GM18498 (cell line): ENCODE measurements at regions not wholly inside any gene's neighbourhood (a gene's known extent, or its start where the extent isn't known, plus 50 kb on each side); places are given as distances from the start of the nearest gene placed in this dataset.
"Not testable (repeated sequence)": the region's sequence is repeated elsewhere in the genome, so short reads cannot be mapped to it uniquely, and the experiment has no call there.

Source experiments
- ATAC-seq: cut with Tn5 transposase; IDR thresholded peaks from one replicate; pipeline ENCODE4 v1.9.1; 2021; ENCODE audit warnings: mild to moderate bottlenecking, moderate library complexity; ENCODE audit not compliant: unreplicated experiment

DNA sequence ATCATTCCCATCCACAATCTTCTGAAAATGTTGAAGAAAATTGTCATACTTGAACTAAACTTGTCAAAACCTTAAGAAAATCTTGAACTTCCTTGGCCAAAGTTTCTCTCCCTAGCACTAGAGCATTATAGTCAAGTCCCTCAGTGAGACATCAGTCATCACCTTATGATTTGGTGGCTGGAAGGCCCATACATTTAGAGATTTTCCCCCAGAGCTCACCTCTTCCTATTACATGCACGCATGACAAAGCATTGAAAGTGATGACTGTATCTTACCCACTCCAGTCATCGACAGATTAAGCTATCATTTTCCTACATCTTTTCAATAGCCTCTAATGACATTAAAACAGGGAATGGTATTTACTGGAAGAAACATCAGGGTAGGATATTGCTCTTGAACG lies 948.8 kb downstream of the TMEM121 start:
- ATAC-seq: not testable (repeated sequence)

DNA sequence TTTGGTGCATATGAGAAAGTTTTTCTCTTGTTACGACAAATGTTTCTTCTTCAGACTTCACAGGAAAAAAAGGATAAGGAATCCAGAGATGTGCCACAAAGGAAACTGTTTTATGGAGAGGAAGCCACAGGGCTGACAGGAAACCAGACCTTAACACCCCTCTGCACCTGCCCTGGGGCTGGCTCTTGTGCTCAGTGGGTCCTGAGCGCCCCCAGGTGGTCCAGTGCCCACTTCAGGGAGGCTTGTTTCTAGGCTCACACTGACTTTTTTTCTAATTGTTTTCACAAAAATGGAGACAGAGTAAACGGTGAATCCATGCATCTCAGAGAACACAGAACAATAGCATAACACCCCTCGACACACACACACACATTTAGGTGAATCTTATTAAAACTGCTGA lies 951.2 kb downstream of the TMEM121 start:
- ATAC-seq: not testable (repeated sequence)

DNA sequence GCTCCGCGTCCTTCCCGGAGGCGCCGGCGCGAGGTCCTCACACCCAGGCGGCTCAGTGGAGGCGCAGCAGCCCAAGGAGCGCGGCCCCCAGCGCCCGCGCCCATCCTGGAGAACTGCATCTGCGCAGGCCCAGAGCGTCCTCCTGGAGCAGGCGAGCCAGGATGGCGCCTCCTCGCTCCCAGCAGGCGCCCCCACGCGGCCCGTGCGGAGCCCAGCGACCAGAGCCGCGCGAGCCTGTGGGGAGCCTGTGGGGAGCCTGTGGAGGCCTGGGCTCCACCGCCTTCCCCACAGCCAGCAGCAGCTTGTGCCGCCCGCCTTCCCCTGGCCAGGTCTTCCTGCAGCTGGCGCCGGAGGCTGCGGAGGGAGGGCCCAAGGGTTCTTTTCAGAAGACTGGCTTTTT lies 953.9 kb downstream of the TMEM121 start:
- not testable (repeated sequence) for ATAC-seq

GRCh38 chr14:106482213-106482612 lies 955.8 kb downstream of the TMEM121 start:
- not testable (repeated sequence) for ATAC-seq

DNA sequence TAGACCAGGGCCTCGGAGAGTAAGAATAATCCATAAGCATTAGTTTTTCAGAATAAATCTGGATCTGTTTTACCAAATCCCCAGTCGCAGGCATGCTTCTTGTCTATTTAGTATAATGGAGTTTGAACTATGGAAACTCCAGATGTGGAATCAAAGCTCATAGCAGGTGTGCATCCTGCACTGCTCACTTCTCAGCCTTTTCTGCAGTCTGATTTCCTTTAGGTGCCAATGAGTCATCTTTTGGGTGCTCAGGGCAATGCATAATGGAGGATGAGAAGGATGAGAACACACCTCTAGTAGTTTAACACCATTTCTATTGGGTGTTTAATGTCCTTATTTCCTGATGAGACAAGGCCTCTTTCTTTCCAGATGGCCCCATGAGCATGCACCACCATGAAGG lies 961.2 kb downstream of the TMEM121 start:
- ATAC-seq: no peak

DNA sequence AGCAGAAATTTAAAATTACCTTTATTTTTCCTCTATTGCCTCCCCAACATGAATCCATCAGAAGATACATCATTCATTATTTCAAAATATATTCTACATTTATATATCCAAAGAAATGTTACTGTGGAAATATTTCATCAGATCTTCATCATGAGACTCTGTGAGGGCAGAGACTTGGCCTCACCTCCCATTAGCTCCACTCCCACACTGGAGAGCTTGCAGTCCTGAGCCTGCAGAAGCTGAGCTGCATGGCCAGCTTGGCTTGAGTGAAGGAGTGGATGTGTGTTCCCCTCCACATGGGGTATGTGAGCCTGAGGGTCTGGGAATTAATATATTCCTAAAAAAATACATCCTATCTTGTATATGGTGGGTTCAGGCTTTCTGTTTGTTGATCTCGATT lies 961.9 kb downstream of the TMEM121 start:
- ATAC-seq: no peak

GRCh38 chr14:106489112-106489881 lies 962.9 kb downstream of the TMEM121 start:
- no peak for ATAC-seq

- no peak for ATAC-seq
These were observed 964.1 kb downstream of the TMEM121 start for GRCh38 chr14:106490442-106490841.

DNA sequence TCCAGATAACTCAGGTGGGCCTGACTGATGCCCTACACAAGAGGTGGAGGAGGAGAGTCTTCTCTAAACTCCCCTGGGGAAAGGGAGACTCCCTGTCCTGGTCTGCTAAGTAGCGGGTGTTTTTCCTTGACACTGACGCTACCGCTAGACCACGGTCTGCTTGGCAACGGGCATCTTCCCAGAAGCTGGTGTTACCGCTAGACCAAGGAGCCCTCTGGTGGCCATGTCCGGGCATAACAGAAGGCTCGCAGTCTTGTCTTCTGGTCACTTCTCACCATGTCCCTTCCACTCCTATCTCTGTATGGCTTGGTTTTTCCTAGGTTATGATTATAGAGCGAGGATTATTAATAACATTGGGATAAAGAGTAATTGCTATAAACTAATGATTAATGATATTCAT lies 965.5 kb downstream of the TMEM121 start:
- no peak for ATAC-seq

DNA sequence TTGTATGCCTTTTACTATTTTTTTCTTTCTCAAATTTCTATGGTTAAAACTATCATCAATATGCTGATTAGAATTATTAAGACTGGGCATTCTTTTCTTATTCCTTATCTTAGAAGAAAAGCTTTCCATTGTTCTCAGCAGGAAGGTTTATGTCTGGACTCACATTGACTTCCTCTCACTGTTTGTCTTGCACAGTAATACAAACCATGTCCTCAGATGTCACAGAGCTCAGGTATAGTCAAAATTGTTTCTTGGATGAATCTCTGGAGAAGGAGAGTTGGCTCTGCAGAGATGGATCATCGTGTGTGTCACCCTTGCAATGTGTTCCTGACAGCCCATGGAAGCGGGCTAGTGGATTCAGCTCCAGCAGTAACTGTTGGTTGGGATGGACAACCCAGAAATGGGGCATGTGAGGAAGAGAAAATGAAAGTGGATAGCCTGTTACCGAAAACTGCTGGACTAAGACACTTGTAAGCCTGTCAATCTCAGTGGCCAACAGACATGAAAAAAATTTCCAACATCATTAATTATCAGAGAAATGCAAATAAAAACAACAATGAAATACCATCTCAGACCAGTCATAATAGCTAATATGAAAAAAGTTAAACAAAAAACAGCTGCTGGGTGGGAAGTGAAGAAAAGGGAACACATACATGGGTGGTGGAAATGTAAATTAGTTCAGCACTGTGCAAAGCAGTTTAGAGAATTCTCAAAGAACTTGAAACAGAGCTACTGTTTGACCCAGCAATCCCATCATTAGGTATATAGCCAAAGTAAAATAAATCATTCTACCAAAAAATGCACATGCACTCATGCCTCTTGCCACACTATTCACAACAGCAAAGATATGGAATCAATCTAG lies 967.8 kb downstream of the TMEM121 start:
- no peak for ATAC-seq

DNA sequence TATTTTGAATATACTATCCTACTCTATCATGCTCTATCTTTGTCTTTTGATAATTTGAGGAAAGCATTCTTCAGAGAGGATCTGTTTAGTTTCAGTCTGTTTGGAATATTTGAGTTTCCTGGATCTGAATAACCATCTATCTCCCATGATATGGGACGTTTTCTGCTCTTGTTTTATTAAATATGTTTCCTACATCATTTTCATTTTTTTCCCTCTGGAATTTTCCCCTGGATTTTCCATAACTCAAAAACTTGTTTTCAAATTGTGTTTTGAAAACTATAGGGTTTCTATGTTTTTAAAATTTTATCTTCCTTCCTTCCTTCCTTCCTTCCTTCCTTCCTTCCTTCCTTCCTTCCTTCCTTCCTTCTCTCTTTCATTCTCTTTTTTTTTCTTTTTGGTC lies 974.2 kb downstream of the TMEM121 start:
- no peak for ATAC-seq

DNA sequence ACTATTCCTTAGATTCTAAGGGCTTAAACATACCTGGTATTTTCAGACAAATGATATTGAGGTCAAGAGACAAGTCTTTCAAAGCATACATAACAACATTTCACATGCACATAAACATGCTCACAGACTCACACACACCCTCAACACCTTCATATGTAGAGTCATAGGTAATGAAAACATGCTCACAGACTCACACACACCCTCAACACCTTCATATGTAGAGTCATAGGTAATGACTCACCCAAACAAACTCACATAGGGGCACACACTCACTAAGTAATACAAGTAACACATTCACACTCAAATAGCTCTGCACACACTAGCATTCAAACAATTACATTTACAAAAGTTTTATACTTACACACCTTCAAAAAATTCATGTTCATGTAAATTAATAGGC lies 975.5 kb downstream of the TMEM121 start:
- ATAC-seq: no peak

DNA sequence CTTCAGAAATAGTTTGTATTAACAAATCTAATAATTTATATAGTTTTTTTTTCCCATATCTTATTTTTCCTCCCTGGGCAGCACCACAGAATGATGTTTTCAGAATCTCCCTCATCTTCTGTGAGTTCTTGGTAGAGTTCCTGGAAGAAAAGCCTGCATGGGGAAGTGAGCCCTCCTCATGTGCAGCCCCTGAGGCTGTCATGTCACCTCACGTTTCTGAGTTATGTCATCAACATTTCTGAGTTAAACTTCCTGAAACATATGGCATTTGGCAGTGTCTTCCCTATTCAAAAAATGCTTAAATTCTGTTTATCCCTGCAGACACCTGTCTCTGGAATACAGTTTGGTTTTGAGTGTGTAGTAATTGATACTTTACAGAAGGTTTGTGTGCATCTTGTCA lies 979.0 kb downstream of the TMEM121 start:
- ATAC-seq: no peak

DNA sequence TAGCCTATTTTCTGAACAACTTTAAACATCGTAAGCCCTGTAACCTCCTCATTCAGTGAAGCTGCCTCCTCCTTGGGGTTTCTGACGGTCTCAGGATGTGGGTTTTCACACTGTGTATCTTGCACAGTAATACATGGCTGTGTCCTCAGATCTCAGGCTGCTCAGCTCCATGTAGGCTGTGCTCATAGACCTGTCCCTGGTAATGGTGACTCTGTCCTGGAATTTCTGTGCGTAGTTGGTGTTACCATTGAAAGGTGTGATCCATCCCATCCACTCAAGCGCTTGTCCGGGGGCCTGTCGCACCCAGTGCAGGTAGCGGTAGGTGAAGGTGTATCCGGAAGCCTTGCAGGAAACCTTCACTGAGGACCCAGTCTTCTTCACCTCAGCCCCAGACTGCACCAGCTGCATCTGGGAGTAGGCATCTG lies 980.5 kb downstream of the TMEM121 start:
- no peak for ATAC-seq

- ATAC-seq: no peak
These were observed 981.0 kb downstream of the TMEM121 start for GRCh38 chr14:106507354-106507753.

- no peak for ATAC-seq
These were observed 981.8 kb downstream of the TMEM121 start for GRCh38 chr14:106508216-106508615.

- ATAC-seq: no peak
These were observed 982.8 kb downstream of the TMEM121 start for GRCh38 chr14:106509176-106509575.

DNA sequence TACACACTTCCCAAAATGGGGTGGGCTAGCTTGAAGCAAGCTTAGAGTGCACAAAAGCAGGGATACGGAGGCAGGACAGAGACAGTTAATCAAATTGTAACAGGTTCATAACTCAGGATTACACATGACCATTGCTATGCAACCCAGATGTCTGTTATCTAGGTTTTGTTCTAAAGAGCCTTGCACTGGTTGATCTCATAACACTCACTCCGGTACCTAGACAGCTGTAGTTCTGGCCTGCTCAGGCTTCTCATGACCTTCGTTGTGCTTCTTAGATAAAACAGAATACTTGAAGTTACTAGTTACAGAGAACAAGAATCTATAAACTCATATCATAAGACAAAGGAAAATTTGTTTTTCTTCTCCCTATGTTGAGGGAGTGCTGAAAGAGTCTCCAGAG lies 983.4 kb downstream of the TMEM121 start:
- ATAC-seq: no peak

DNA sequence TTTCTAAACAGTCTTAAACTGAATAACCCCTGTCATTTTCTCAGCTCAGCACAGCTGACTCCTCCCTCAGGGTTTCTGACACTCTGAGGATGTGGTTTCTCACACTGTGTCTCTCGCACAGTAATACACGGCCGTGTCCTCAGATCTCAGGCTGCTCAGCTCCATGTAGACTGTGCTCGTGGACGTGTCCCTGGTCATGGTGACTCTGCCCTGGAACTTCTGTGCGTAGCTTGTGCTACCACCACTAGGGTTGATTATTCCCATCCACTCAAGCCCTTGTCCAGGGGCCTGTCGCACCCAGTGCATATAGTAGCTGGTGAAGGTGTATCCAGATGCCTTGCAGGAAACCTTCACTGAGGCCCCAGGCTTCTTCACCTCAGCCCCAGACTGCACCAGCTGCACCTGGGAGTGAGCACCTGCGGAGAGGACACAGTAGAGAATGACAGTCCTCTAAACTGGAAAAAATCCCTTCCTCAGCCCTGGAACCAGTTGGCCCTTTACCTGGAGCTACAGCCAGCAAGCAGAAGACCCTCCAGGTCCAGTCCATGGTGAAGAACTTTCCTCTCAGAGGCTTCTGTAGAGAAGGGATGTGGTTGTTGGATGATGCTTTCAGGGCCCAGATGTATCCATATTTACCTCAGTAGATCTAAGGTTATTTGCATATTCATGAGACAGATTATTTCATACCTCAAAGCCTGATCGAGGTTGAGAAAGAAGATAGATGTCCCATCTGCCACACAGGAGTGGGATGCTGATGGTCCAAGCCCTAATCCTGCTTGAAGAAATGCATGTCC lies 984.8 kb downstream of the TMEM121 start:
- no peak for ATAC-seq

GRCh38 chr14:106511800-106512198 lies 985.4 kb downstream of the TMEM121 start:
- no peak for ATAC-seq

- no peak for ATAC-seq
These were observed 986.9 kb downstream of the TMEM121 start for GRCh38 chr14:106513302-106513701.
